ENCODE measurements at regions not wholly inside any gene's neighbourhood (a gene's known extent, or its start where the extent isn't known, plus 50 kb on each side); places are given as distances from the start of the nearest gene placed in this dataset.

DNA sequence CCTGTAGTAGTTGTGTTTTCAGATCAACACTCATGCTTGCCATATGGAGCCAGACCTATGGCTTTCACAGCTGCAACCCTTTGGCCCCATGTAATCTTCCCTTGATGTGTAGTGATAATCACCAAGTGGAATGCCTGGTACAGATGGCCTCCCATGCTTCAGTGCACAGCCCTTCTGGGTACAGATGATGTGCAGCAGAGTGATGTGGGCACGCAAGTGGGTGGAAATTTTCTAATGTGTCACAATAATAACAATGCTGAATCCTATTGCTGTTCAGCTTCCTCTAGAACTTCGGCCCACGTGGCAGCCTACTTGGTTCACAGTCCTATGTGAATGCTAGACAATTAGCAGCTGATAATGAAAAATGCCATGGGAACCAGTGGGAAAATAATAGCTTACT, 188.1 kb downstream of the SNAPC1 start:
- Mint-ChIP-seq H3K27ac (no peak overlapping the region), H3K27me3 (ENCODE audit: low read depth, poor library complexity) (peaks cover 4% of the 10 kb centered on the region), H3K4me1 (no peaks in the 10 kb centered on the region), H3K36me3 (ENCODE audit: low read depth) (no peaks in the 10 kb centered on the region), H3K9me3 (peaks cover 3% of the 10 kb centered on the region), H3K4me3 (no peak overlapping the region)
- DNase-seq: no peak
- TF ChIP-seq CTCF (IDR thresholded peaks at IDR 0.05): no peak

DNA sequence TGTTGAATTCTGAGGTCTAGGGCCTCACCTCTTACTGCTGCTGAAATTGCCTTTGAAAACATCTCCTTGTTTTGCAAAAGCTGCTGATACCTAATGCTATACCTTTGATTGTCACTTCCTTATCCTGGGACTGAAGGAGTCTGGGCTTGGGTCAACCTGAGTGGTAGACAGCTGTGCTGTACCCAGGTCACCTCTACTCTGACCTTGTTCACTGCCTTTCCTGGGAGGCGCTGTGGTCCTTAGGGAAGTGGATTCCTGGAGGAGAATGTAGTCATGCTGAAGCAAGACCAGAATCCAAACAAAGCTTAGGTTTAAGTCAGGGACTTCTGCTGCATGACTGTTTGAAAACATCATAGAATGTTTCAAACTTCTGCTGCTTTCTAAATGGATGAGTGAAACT, 191.4 kb downstream of the SNAPC1 start:
- no peak overlapping the region for H3K27ac Mint-ChIP-seq
- peaks cover 34% of the 10 kb centered on the region for H3K9me3 Mint-ChIP-seq
- H3K27me3 Mint-ChIP-seq (ENCODE audit: low read depth, poor library complexity): peaks cover 7% of the 10 kb centered on the region

DNA sequence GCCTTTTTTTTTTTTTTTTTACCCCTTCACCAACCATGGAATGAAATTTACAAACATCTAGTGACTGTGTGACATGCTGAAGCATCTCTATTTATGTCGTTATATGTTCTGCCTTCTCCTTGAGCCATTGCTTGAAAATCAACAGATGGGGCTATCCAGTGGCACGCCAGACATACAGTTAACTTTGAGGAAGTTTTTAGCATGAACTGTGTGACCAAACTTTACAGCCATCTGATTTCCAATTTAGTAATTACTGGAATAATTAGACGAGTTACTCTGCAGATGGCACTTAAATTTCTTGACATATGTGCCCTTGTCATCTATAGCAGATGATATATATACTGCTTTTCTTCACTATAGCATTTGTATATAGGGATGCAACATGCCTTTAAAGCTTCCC, 192.1 kb downstream of the SNAPC1 start:
- DNase-seq: no peak
- Mint-ChIP-seq H3K36me3 (ENCODE audit: low read depth) (no peaks in the 10 kb centered on the region), H3K9me3 (peaks cover 34% of the 10 kb centered on the region), H3K4me1 (no peaks in the 10 kb centered on the region), H3K27ac (no peak overlapping the region), H3K4me3 (no peak overlapping the region), H3K27me3 (ENCODE audit: low read depth, poor library complexity) (peaks cover 9% of the 10 kb centered on the region)
- no peak for TF ChIP-seq CTCF (IDR thresholded peaks at IDR 0.05)

More for the DNA sequence above, 191.4 kb downstream of the SNAPC1 start:
- Mint-ChIP-seq H3K4me3 (no peak overlapping the region), H3K4me1 (no peaks in the 10 kb centered on the region), H3K36me3 (ENCODE audit: low read depth) (no peaks in the 10 kb centered on the region)
- DNase-seq: no peak
- TF ChIP-seq CTCF (IDR thresholded peaks at IDR 0.05): no peak

- Mint-ChIP-seq H3K9me3 (peaks cover 44% of the 10 kb centered on the region), H3K27ac (no peak overlapping the region), H3K27me3 (ENCODE audit: low read depth, poor library complexity) (peaks cover 9% of the 10 kb centered on the region), H3K4me3 (no peak overlapping the region), H3K36me3 (ENCODE audit: low read depth) (no peaks in the 10 kb centered on the region), H3K4me1 (no peaks in the 10 kb centered on the region)
- TF ChIP-seq CTCF (IDR thresholded peaks at IDR 0.05): no peak
- DNase-seq: no peak
Measured at GRCh38 chr14:61956517-61956916, 194.3 kb downstream of the SNAPC1 start.

- Mint-ChIP-seq H3K9me3 (peaks cover 44% of the 10 kb centered on the region), H3K27me3 (ENCODE audit: low read depth, poor library complexity) (peaks cover 4% of the 10 kb centered on the region), H3K4me3 (no peak overlapping the region), H3K27ac (no peak overlapping the region), H3K4me1 (no peaks in the 10 kb centered on the region), H3K36me3 (ENCODE audit: low read depth) (no peaks in the 10 kb centered on the region)
- DNase-seq: no peak
- TF ChIP-seq CTCF (IDR thresholded peaks at IDR 0.05): no peak
Measured at GRCh38 chr14:61959348-61959747, 197.1 kb downstream of the SNAPC1 start.

- Mint-ChIP-seq H3K4me1 (no peaks in the 10 kb centered on the region), H3K9me3 (peaks cover 31% of the 10 kb centered on the region), H3K27ac (no peak overlapping the region), H3K27me3 (ENCODE audit: low read depth, poor library complexity) (peaks cover 4% of the 10 kb centered on the region), H3K36me3 (ENCODE audit: low read depth) (no peaks in the 10 kb centered on the region), H3K4me3 (no peak overlapping the region)
- no peak for DNase-seq
- no peak for TF ChIP-seq CTCF (IDR thresholded peaks at IDR 0.05)
Measured at GRCh38 chr14:61961369-61961768, 199.1 kb downstream of the SNAPC1 start.
